ENCODE measurements at regions not wholly inside any gene's neighbourhood (a gene's known extent, or its start where the extent isn't known, plus 50 kb on each side); places are given as distances from the start of the nearest gene placed in this dataset.
A peak's percentile ranks its signal among the peaks of the same experiment; 100 is the strongest.
"Not testable (repeated sequence)": the region's sequence is repeated elsewhere in the genome, so short reads cannot be mapped to it uniquely, and the experiment has no call there.

GRCh38 chr4:49510238-49510637 is 524.2 kb downstream of the CWH43 start:
- H3K4me3 ChIP-seq (ENCODE audit: low read depth, low read length); CTCF ChIA-PET; H3K4me1 ChIP-seq; intact Hi-C loops (cut with micrococcal nuclease; ENCODE audit: unreplicated experiment); BruUV-seq (replicated peaks); H3K36me3 ChIP-seq (ENCODE audit: control insufficient read depth, insufficient read depth, low read length); POLR2A ChIA-PET; H3K36me3 Mint-ChIP-seq (ENCODE audit: insufficient read depth, unreplicated experiment); H3K27me3 ChIP-seq (replicated peaks; ENCODE audit: control insufficient read depth, insufficient read depth, low read length); H3K4me1 Mint-ChIP-seq (ENCODE audit: low read depth, unreplicated experiment); H3K27ac Mint-ChIP-seq (ENCODE audit: unreplicated experiment); H3K4me3 Mint-ChIP-seq (ENCODE audit: unreplicated experiment); H3K27me3 Mint-ChIP-seq (ENCODE audit: insufficient read depth, unreplicated experiment): not testable (repeated sequence)
- peaks cover 29% of the 10 kb centered on the region for H3K9me3 ChIP-seq
- DNase-seq: peak in 1 of 2 experiments; percentile 29
- peaks cover 45% of the 10 kb centered on the region for H3K9me3 Mint-ChIP-seq (ENCODE audit: unreplicated experiment)

- H3K27me3 ChIP-seq (replicated peaks; ENCODE audit: control insufficient read depth, insufficient read depth, low read length); H3K4me1 ChIP-seq; H3K4me1 Mint-ChIP-seq (ENCODE audit: low read depth, unreplicated experiment); H3K36me3 ChIP-seq (ENCODE audit: control insufficient read depth, insufficient read depth, low read length); CTCF ChIA-PET; H3K4me3 ChIP-seq (ENCODE audit: low read depth, low read length); H3K27ac Mint-ChIP-seq (ENCODE audit: unreplicated experiment); POLR2A ChIA-PET; H3K27me3 Mint-ChIP-seq (ENCODE audit: insufficient read depth, unreplicated experiment); H3K36me3 Mint-ChIP-seq (ENCODE audit: insufficient read depth, unreplicated experiment); H3K4me3 Mint-ChIP-seq (ENCODE audit: unreplicated experiment); intact Hi-C loops (cut with micrococcal nuclease; ENCODE audit: unreplicated experiment); BruUV-seq (replicated peaks): not testable (repeated sequence)
- peak; percentile 43 to 52 for DNase-seq
- H3K9me3 ChIP-seq: peaks cover 29% of the 10 kb centered on the region
- peaks cover 45% of the 10 kb centered on the region for H3K9me3 Mint-ChIP-seq (ENCODE audit: unreplicated experiment)
These were observed 525.3 kb downstream of the CWH43 start for GRCh38 chr4:49511353-49511752.

GRCh38 chr4:49511881-49512491 is 525.9 kb downstream of the CWH43 start:
- intact Hi-C loops (cut with micrococcal nuclease; ENCODE audit: unreplicated experiment); H3K27me3 ChIP-seq (replicated peaks; ENCODE audit: control insufficient read depth, insufficient read depth, low read length); POLR2A ChIA-PET; H3K4me3 Mint-ChIP-seq (ENCODE audit: unreplicated experiment); BruUV-seq (replicated peaks); H3K27me3 Mint-ChIP-seq (ENCODE audit: insufficient read depth, unreplicated experiment); H3K27ac Mint-ChIP-seq (ENCODE audit: unreplicated experiment); CTCF ChIA-PET; H3K36me3 Mint-ChIP-seq (ENCODE audit: insufficient read depth, unreplicated experiment); H3K4me1 Mint-ChIP-seq (ENCODE audit: low read depth, unreplicated experiment); H3K4me3 ChIP-seq (ENCODE audit: low read depth, low read length); H3K4me1 ChIP-seq; H3K36me3 ChIP-seq (ENCODE audit: control insufficient read depth, insufficient read depth, low read length): not testable (repeated sequence)
- H3K9me3 ChIP-seq: peaks cover 29% of the 10 kb centered on the region
- H3K9me3 Mint-ChIP-seq (ENCODE audit: unreplicated experiment): peaks cover 45% of the 10 kb centered on the region
- peak; percentile 47 to 64 for DNase-seq

- H3K4me1 Mint-ChIP-seq (ENCODE audit: low read depth, unreplicated experiment); H3K4me1 ChIP-seq; BruUV-seq (replicated peaks); H3K27me3 ChIP-seq (replicated peaks; ENCODE audit: control insufficient read depth, insufficient read depth, low read length); H3K36me3 ChIP-seq (ENCODE audit: control insufficient read depth, insufficient read depth, low read length); POLR2A ChIA-PET; H3K36me3 Mint-ChIP-seq (ENCODE audit: insufficient read depth, unreplicated experiment); H3K27ac Mint-ChIP-seq (ENCODE audit: unreplicated experiment); H3K4me3 ChIP-seq (ENCODE audit: low read depth, low read length); H3K4me3 Mint-ChIP-seq (ENCODE audit: unreplicated experiment); intact Hi-C loops (cut with micrococcal nuclease; ENCODE audit: unreplicated experiment); CTCF ChIA-PET; H3K27me3 Mint-ChIP-seq (ENCODE audit: insufficient read depth, unreplicated experiment): not testable (repeated sequence)
- DNase-seq: peak; percentile 69 to 82
- TF ChIP-seq CTCF (IDR thresholded peaks at IDR 0.05; ENCODE audit: insufficient read depth in 1 of 2, low read depth in 1 of 2, low read length in 1 of 2, severe bottlenecking in 1 of 2, unreplicated experiment in 1 of 2): peak in 1 of 2 experiments; percentile 87
- H3K9me3 ChIP-seq: peaks cover 29% of the 10 kb centered on the region
- peaks cover 45% of the 10 kb centered on the region for H3K9me3 Mint-ChIP-seq (ENCODE audit: unreplicated experiment)
These were observed 526.8 kb downstream of the CWH43 start for GRCh38 chr4:49512641-49513545.

GRCh38 chr4:49513546-49514115 is 527.6 kb downstream of the CWH43 start:
- peaks cover 29% of the 10 kb centered on the region for H3K9me3 ChIP-seq
- DNase-seq: peak; percentile 47 to 69
- CTCF ChIA-PET; H3K27ac Mint-ChIP-seq (ENCODE audit: unreplicated experiment); intact Hi-C loops (cut with micrococcal nuclease; ENCODE audit: unreplicated experiment); H3K36me3 Mint-ChIP-seq (ENCODE audit: insufficient read depth, unreplicated experiment); H3K27me3 ChIP-seq (replicated peaks; ENCODE audit: control insufficient read depth, insufficient read depth, low read length); H3K4me1 Mint-ChIP-seq (ENCODE audit: low read depth, unreplicated experiment); BruUV-seq (replicated peaks); H3K4me1 ChIP-seq; POLR2A ChIA-PET; H3K36me3 ChIP-seq (ENCODE audit: control insufficient read depth, insufficient read depth, low read length); H3K4me3 ChIP-seq (ENCODE audit: low read depth, low read length); H3K27me3 Mint-ChIP-seq (ENCODE audit: insufficient read depth, unreplicated experiment); H3K4me3 Mint-ChIP-seq (ENCODE audit: unreplicated experiment): not testable (repeated sequence)
- peaks cover 45% of the 10 kb centered on the region for H3K9me3 Mint-ChIP-seq (ENCODE audit: unreplicated experiment)

GRCh38 chr4:49514171-49514699 is 528.2 kb downstream of the CWH43 start:
- intact Hi-C loops (cut with micrococcal nuclease; ENCODE audit: unreplicated experiment); H3K27me3 Mint-ChIP-seq (ENCODE audit: insufficient read depth, unreplicated experiment); CTCF ChIA-PET; H3K27me3 ChIP-seq (replicated peaks; ENCODE audit: control insufficient read depth, insufficient read depth, low read length); H3K36me3 Mint-ChIP-seq (ENCODE audit: insufficient read depth, unreplicated experiment); H3K27ac Mint-ChIP-seq (ENCODE audit: unreplicated experiment); H3K4me3 Mint-ChIP-seq (ENCODE audit: unreplicated experiment); H3K4me1 ChIP-seq; POLR2A ChIA-PET; H3K36me3 ChIP-seq (ENCODE audit: control insufficient read depth, insufficient read depth, low read length); H3K4me1 Mint-ChIP-seq (ENCODE audit: low read depth, unreplicated experiment); BruUV-seq (replicated peaks); H3K4me3 ChIP-seq (ENCODE audit: low read depth, low read length): not testable (repeated sequence)
- H3K9me3 Mint-ChIP-seq (ENCODE audit: unreplicated experiment): peaks cover 45% of the 10 kb centered on the region
- peaks cover 29% of the 10 kb centered on the region for H3K9me3 ChIP-seq
- DNase-seq: peak; percentile 52 to 82
